ENCODE measurements at regions not wholly inside any gene's neighbourhood (a gene's known extent, or its start where the extent isn't known, plus 50 kb on each side); places are given as distances from the start of the nearest gene placed in this dataset.

DNA sequence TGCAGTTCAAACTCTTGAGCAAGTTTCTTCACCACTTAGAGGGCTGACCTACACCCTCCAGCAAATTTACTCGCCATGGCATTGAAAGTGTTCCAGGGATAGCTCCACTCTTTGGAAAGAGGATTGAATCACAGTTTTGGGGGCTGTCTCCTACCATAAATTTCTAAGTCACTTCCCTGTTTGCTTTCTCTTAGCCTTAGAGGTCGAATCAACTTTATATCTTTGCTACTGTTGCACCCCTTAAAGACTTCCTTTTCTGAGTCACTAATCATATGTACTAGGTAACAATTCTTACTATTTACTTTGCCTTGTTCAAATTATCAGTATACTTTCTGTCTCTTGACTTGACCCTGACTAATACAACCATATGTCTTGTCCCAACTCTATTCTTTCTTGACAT, 1151.8 kb upstream of the ALCAM start:
- ChIA-PET POLR2A (ENCODE audit: partially characterized antibody) (no interaction called here), CTCF (ENCODE audit: partially characterized antibody) (no interaction called here)
- H4K20me1 ChIP-seq (replicated peaks in 1 of 2; ENCODE audit: control insufficient read depth in 1 of 2, insufficient read depth in 2 of 2, low read length in 2 of 2) = no peaks in the 10 kb centered on the region
- no peaks in the 10 kb centered on the region for H3K36me3 ChIP-seq (ENCODE audit: control insufficient read depth in 2 of 4, insufficient read depth in 4 of 4, low read length in 3 of 4)
- 97% methylated on average over 2 of the region's 2 CpGs; no CpG with 5 or more reads in 1 of the 2 experiments for WGBS, 2 experiments (ENCODE audit: extremely low coverage in 1 of 2, insufficient coverage in 1 of 2, insufficient read length in 1 of 2, insufficient replicate concordance in 2 of 2, low coverage in 1 of 2, low lambda C conversion rate in 2 of 2, missing lambda C conversion rate in 1 of 2)
- H4K8ac ChIP-seq (ENCODE audit: extremely low read depth, insufficient read depth, low read length) = no peak overlapping the region
- H2BK5ac ChIP-seq (ENCODE audit: low read depth, low read length) = no peak overlapping the region
- H3K27ac ChIP-seq (ENCODE audit: low read depth, low read length) = no peak overlapping the region
- no peak for DNase-seq (ENCODE audit: low read depth in 1 of 2, low spot score in 2 of 2)
- H3K23me2 ChIP-seq (ENCODE audit: low read depth, low read length) = no peaks in the 10 kb centered on the region
- no peak overlapping the region for H3K56ac ChIP-seq (replicated peaks; ENCODE audit: insufficient read length, low read depth, low read length)
- no peak overlapping the region for H2BK15ac ChIP-seq (ENCODE audit: low read length)
- no peak overlapping the region for H2AK5ac ChIP-seq (ENCODE audit: low read depth, low read length)
- H2AFZ ChIP-seq (ENCODE audit: low read length) = no peak overlapping the region
- H3K18ac ChIP-seq (ENCODE audit: extremely low read depth, low read length) = no peak overlapping the region
- H3K4ac ChIP-seq (replicated peaks; ENCODE audit: insufficient read length, low read depth, low read length) = no peak overlapping the region
- H3K14ac ChIP-seq (ENCODE audit: insufficient read length) = no peak overlapping the region
- no peak overlapping the region for H4K5ac ChIP-seq (ENCODE audit: insufficient read length, low read depth, low read length)
- H2BK20ac ChIP-seq (ENCODE audit: low read length) = no peak overlapping the region
- H4K91ac ChIP-seq (replicated peaks; ENCODE audit: insufficient read length, low read length) = no peak overlapping the region
- no peak for FAIRE-seq
- no peak overlapping the region for H3K23ac ChIP-seq (ENCODE audit: insufficient read length)
- H2BK12ac ChIP-seq (ENCODE audit: low read depth, low read length) = no peak overlapping the region
- no peaks in the 10 kb centered on the region for H3K27me3 ChIP-seq (replicated peaks in 1 of 4; ENCODE audit: control insufficient read depth in 3 of 4, extremely low read depth in 1 of 4, insufficient read depth in 3 of 4, low read length in 3 of 4)
- no peaks in the 10 kb centered on the region for H3K79me2 ChIP-seq (ENCODE audit: control insufficient read depth in 1 of 2, insufficient read depth in 2 of 2, low read length in 2 of 2)
- H3K4me1 ChIP-seq (replicated peaks in 1 of 4; ENCODE audit: control insufficient read depth in 3 of 4, insufficient read depth in 4 of 4, low read length in 3 of 4) = no peaks in the 10 kb centered on the region
- no peak overlapping the region for H3K4me3 ChIP-seq (ENCODE audit: extremely low read depth in 1 of 4, insufficient read depth in 2 of 4, low read depth in 3 of 4, low read length in 4 of 4)
- H3K9me3 ChIP-seq (ENCODE audit: insufficient read depth in 2 of 2, low read depth in 1 of 2, low read length in 1 of 2) = no peaks in the 10 kb centered on the region
- H2BK120ac ChIP-seq (replicated peaks; ENCODE audit: low read depth, low read length) = no peak overlapping the region
- H3K79me1 ChIP-seq (ENCODE audit: low read depth, low read length) = no peaks in the 10 kb centered on the region
- no peak overlapping the region for H3K9ac ChIP-seq (replicated peaks in 1 of 4; ENCODE audit: extremely low read depth in 1 of 4, low read depth in 3 of 4, low read length in 3 of 4)
- no peak overlapping the region for H3K4me2 ChIP-seq (ENCODE audit: insufficient read depth in 1 of 2, low read depth in 2 of 2, low read length in 2 of 2)
- TF ChIP-seq CHD7 (IDR thresholded peaks at IDR 0.05; ENCODE audit: insufficient replicate concordance, low read length) = no peak
